Retinal pigment epithelial cell (primary cell): ENCODE measurements at regions not wholly inside any gene's neighbourhood (a gene's known extent, or its start where the extent isn't known, plus 50 kb on each side); places are given as distances from the start of the nearest gene placed in this dataset.

ENCODE experiments used
- DNase-seq: peaks from one replicate; pipeline ENCODE4 v3.0.0-alpha.2; 2010; ENCODE audit warnings: low read depth
- H3K4me3 ChIP-seq: 2 replicates; pipeline ENCODE4 v1.5.1; 2011; ENCODE audit warnings: mild to moderate bottlenecking, low read length, control low read depth, moderate library complexity
- TF ChIP-seq, protein P1 (sequence below): conservative IDR thresholded peaks from 2 replicates; pipeline ENCODE4 v1.5.1; 2011; ENCODE audit warnings: low read depth, low read length, control low read depth, inconsistent platforms

GRCh38 chr13:42453091-42453645, 120.8 kb upstream of the TNFSF11 start:
- TF ChIP-seq, protein P1, sequence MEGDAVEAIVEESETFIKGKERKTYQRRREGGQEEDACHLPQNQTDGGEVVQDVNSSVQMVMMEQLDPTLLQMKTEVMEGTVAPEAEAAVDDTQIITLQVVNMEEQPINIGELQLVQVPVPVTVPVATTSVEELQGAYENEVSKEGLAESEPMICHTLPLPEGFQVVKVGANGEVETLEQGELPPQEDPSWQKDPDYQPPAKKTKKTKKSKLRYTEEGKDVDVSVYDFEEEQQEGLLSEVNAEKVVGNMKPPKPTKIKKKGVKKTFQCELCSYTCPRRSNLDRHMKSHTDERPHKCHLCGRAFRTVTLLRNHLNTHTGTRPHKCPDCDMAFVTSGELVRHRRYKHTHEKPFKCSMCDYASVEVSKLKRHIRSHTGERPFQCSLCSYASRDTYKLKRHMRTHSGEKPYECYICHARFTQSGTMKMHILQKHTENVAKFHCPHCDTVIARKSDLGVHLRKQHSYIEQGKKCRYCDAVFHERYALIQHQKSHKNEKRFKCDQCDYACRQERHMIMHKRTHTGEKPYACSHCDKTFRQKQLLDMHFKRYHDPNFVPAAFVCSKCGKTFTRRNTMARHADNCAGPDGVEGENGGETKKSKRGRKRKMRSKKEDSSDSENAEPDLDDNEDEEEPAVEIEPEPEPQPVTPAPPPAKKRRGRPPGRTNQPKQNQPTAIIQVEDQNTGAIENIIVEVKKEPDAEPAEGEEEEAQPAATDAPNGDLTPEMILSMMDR, result no peak
- no peak for DNase-seq
- H3K4me3 ChIP-seq, result no peak overlapping the region

DNA sequence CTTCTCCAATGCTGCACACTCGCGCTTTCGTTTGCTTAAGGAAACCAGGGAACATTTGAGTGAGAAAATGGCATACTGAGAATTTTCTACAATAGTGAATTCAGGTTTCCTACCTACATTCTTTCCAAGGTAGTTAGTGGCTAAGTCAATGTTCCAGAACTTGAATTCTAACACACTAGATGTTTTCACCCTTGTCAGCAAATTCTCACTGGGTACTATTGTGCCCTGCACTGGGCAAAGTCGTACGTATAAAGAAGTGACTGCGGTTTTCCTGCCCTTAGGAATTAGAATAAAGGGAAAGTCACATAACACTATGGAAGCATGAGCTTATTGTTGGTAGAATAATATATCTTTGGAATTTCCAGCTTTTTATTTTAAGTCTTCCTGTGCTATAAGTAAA, 119.2 kb upstream of the TNFSF11 start:
- TF ChIP-seq, protein P1, result no peak
- no peak for DNase-seq
- no peak overlapping the region for H3K4me3 ChIP-seq

DNA sequence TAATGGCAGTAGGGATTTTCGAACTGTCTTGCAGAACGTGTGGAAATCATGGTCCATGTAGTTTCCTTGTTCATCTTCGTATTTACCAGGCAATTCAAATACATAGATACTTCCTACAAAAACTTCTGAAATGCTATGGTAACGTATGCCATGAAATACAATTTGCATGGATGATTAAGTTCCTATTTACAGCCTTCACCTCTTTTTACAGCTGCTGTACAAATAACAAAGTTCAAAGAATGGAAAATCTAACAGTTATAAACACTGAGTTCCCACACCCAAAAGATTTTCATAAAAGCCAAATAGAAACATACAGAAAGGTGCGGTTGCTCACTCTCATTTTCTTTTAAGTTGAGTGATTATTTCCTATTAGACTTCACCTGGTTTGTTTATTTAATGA, 115.8 kb upstream of the TNFSF11 start:
- no peak for DNase-seq
- no peak overlapping the region for H3K4me3 ChIP-seq
- TF ChIP-seq, protein P1, result no peak

DNA sequence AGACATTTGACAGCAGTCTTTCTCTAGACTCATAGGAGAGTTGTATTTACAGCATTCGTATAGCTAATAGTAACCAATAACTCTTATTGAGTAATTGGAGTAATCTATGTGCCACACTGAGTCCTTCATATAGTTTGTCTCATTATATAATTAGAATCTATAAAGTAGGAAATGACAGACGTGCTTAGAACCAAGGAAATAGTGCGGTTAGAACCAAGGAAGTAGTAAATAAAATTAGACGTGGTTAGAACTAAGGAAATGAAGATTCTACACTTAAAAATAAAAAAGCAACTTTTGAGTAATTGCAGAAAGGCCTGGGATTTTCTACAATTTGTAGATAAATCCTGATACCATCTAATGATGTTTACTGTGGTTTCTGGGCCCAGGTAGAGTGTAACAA, 107.8 kb upstream of the TNFSF11 start:
- H3K4me3 ChIP-seq, result no peak overlapping the region
- TF ChIP-seq, protein P1, result no peak
- DNase-seq, result no peak

DNA sequence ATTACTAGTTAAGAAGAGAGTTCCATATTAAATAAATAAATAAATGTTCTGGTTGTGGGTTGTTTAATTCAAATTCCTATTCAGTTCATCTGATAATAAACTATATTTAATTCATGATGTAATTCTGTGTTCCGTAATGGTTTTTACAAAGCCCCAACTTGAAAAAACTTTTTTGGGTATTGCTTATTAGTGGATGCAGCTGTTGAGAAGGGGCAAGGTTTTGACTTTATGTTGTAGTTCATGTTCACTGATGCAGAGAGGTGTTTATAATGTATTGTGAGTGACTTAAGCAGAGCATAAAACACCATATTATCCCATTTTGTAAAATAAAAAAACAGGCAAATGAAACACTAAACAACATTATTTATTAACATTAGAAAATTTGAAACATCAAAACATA, 107.3 kb upstream of the TNFSF11 start:
- no peak for DNase-seq
- TF ChIP-seq, protein P1, result no peak
- H3K4me3 ChIP-seq, result no peak overlapping the region

DNA sequence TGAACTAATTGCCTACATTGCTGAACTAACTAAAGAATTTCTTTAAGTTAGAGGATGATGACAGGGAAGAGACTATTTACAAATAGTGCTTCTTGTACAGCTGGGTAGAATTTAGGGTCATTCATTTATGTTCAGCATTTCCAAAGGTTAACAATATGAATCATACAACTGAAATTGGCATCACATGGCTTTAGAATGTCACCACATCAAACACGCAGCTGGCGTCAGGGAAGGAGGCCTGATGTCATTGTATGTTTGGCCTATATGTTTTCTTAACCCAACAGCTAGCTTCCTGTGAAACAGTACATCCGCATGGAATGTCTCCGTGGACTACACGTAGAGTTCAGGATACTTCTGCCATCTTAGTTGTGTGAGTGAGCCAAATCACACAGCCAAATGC, 99.0 kb upstream of the TNFSF11 start:
- TF ChIP-seq, protein P1, result no peak
- no peak for DNase-seq
- H3K4me3 ChIP-seq, result no peak overlapping the region

GRCh38 chr13:42477596-42478190, 96.3 kb upstream of the TNFSF11 start:
- TF ChIP-seq, protein P1, result no peak
- no peak for DNase-seq
- H3K4me3 ChIP-seq, result no peak overlapping the region
